Smooth muscle cell of the brain vasculature (primary cell): ENCODE measurements at regions not wholly inside any gene's neighbourhood (a gene's known extent, or its start where the extent isn't known, plus 50 kb on each side); places are given as distances from the start of the nearest gene placed in this dataset.
"Not testable (repeated sequence)": the region's sequence is repeated elsewhere in the genome, so short reads cannot be mapped to it uniquely, and the experiment has no call there.

ENCODE experiments used
- DNase-seq: peaks from one replicate; pipeline ENCODE4 v3.0.0-alpha.2; 2012; ENCODE audit warnings: low read depth, low spot score

GRCh38 chr5:160479220-160479619 is 57.6 kb downstream of the PTTG1 start:
- DNase-seq = no peak

DNA sequence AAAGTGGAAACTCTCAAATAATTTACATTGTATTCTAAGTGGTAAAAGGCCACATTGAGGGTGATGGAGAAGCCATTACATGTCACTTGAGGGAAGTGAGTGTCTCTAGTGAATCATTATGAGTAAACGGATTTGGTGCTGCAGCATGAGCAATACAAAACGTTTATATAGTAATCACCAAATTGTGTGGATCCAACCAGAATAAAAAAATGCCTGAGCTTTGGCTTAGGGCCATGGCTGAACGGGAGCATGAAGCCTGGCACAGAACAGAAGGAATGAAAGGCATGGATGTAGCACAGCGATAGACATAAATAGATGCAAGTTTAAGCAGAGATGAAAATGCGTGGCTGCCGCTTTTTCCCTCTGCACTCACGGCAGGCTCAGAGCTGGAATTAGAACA is 58.3 kb downstream of the PTTG1 start:
- no peak for DNase-seq

- no peak for DNase-seq
Observed at GRCh38 chr5:160480652-160481051, 59.0 kb downstream of the PTTG1 start.

DNA sequence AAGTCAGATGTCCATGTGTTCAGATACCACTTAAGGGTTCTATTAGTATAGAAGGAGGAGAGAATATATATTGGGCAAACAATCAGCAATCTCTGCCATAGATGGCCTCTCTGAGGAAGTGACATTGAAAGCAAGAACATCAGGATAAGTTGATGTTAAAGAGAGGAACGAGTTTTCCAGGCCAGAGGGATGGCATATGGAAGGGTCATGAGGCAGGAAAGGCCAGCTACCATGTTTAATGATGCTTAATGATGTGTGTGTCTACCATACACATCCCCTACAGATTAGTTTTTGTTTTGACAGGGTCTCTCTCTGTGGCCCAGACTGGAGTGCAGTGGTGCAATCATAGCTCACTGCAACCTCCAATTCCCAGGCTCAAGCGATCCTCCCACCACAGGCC is 63.0 kb downstream of the PTTG1 start:
- DNase-seq = no peak

- DNase-seq = no peak
Observed at GRCh38 chr5:160485364-160485969, 63.8 kb downstream of the PTTG1 start.

- no peak for DNase-seq
Observed at GRCh38 chr5:160486573-160486972, 64.9 kb downstream of the PTTG1 start.

- DNase-seq = no peak
Observed at GRCh38 chr5:160488394-160489325, 67.0 kb downstream of the PTTG1 start.

- no peak for DNase-seq
Observed at GRCh38 chr5:160491438-160491837, 69.8 kb downstream of the PTTG1 start.

- no peak for DNase-seq
Observed at GRCh38 chr5:160492565-160492964, 70.9 kb downstream of the PTTG1 start.

DNA sequence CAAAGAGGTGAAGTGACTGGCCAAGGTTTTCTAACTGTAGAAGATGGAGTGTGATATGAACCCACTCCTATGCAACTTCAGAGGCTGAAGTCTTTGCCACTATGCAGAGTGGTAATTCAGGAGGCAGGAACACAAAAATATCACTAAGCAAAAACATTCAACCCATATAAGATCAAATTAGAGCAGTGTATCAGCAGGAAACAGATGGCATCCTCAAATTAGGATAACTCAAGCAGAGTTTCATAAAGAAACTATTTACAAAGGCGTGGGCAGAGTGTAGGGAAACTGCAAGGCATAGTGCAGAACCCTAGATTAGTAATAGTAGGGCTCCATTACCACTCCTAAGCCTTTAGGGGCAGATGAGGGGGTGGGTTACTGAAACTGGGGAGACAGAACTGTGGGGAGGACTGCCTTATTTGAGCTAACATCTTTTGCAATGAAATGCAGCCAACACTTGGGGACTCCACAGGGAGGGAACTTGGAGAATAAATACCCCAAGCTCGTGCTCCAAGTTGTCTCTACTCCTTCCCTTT is 72.2 kb downstream of the PTTG1 start:
- DNase-seq = no peak

DNA sequence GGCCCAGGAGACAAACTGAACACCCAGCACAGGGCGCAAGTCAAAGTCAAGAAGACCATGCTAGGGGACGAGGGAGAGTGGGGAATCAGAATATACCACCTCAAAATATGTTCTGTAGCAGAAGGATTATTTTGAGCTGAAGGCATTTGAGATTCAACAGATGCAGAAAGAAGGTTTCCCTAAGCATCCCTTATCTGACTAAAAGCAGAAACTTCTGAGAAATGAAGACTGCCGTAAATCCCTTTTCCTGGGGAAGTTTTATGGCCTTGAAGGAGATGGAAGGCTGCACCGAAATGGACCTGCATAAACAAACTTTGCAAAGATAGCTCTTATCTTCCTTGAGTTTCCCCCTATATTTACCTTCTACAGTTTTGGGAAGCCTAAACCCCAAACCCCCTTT is 72.8 kb downstream of the PTTG1 start:
- DNase-seq = no peak

- DNase-seq = no peak
Observed at GRCh38 chr5:160496334-160496733, 74.7 kb downstream of the PTTG1 start.

- no peak for DNase-seq
Observed at GRCh38 chr5:160496784-160497183, 75.1 kb downstream of the PTTG1 start.

GRCh38 chr5:160497878-160498277 is 76.2 kb downstream of the PTTG1 start:
- no peak for DNase-seq

DNA sequence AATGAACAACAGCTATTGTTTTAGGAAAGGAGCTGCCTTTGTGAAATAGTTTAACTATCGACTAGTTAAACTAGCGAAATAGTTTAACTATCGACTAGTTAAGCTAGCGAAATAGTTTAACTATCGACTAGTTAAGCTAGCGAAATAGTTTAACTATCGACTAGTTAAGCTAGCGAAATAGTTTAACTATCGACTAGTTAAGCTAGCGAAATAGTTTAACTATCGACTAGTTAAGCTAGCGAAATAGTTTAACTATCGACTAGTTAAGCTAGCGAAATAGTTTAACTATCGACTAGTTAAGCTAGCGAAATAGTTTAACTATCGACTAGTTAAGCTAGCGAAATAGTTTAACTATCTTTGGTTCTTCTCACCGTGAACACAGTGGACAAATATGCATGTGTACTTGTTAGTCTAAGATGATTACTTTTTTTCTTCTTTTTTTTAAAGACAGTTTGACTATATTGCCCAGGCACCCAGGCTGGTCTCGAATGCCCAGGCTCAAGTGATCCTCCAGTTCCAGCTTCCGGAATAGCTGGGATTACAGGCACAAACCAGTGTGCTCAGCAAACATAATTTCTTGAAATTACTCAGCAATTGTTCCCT is 76.9 kb downstream of the PTTG1 start:
- not testable (repeated sequence) for DNase-seq

GRCh38 chr5:160500786-160501779 is 79.4 kb downstream of the PTTG1 start:
- DNase-seq = no peak

DNA sequence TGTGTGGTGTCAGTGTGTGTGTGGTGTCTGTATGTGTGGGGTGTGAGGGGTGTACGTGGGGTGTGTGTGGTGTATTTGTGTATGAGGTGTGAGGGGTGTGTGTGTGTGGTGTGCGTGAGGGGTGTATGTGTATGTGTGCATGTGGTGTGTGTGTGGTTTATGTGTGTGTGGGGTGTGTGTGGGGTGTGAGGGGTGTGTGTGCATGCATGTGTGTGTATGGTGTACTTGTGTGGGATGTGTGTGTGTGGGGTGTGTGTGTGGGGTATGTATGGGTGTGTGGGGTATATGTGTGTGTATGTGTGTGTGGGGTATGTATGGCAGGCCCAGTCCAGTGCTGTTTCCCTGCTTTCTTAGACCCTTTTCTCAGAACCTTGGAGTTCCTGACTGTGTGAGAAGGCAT is 83.3 kb downstream of the PTTG1 start:
- no peak for DNase-seq

DNA sequence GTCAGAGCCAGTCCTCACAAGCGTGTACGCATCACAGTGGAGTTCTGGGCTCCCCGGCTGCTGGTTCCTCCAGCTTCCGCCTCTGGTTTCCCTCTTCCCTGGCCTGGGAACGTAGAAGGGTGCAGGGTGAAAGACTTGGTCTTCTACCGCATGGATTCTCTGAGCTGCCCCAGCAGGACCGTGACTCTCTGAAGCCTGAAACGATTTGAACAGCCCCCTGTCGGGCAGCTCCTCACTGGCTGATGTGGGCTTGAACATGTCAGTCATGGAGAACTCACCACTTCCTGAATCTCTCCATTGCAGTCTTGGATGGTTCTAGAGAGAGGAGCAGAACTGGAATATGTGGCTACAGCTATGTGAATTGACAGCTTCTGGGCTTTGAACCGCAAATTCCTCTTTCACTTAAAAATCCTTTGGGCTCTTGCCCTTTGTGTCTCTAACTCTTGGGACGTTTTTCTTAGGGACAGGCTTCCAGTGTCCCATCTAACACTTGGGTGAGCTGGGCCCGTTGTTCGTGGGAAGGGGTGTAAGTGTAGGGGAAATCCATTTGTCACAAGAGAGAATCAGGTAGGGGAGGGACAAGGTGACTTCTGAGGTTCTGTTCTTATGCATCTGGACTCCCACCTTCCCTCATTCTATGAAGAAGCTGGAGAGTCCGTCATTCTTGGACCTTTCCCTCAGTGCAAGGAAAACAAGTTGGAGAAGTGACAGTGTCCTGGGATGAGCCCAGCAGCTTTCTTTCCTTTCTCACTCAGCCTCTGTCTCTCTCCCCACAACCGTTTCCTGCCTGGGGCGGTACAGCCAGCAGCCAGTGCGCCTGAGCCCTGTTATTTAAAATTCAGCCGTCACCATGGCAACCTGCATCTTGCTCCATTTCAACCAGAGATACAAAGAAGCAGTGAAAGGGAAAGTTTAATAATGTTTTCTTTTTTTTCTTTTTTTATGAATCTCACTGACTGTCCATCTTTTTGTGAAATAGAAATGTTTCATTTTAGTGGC is 84.7 kb downstream of the PTTG1 start:
- DNase-seq = no peak

- DNase-seq = no peak
Observed at GRCh38 chr5:160507221-160507721, 85.6 kb downstream of the PTTG1 start.
